HG03457 (cell line): ENCODE measurements at regions not wholly inside any gene's neighbourhood (a gene's known extent, or its start where the extent isn't known, plus 50 kb on each side); places are given as distances from the start of the nearest gene placed in this dataset.
"Not testable (repeated sequence)": the region's sequence is repeated elsewhere in the genome, so short reads cannot be mapped to it uniquely, and the experiment has no call there.

Experiments
- ATAC-seq: cut with Tn5 transposase; IDR thresholded peaks from one replicate; pipeline ENCODE4 v1.9.1; 2021; ENCODE audit warnings: moderate number of reproducible peaks; ENCODE audit not compliant: unreplicated experiment

- ATAC-seq: no peak
Observed at GRCh38 chr10:29733323-29733722, 98.6 kb upstream of the SVIL start.

- ATAC-seq: no peak
Observed at GRCh38 chr10:29732918-29733317, 98.1 kb upstream of the SVIL start.

DNA sequence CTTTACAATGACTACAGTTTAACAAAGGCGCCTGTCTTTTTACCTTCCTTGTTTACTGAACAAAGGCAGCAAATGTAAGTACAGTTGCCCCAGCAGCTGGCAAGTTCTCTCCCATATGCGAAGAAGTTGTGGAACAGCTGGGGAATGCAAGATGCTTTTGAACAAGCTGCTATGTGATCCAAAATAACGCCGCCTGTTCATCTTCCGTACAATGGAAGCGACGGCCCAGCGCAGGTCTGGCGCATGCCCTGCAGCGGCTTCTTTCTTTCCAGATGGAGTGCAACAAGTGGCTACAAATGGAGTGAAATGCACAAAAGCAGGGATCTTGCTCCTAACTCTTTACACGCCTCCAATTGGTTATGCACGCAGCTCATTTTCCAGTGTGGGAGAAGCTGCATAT is 97.0 kb upstream of the SVIL start:
- ATAC-seq: no peak

- no peak for ATAC-seq
Observed at GRCh38 chr10:29730969-29731368, 96.2 kb upstream of the SVIL start.

DNA sequence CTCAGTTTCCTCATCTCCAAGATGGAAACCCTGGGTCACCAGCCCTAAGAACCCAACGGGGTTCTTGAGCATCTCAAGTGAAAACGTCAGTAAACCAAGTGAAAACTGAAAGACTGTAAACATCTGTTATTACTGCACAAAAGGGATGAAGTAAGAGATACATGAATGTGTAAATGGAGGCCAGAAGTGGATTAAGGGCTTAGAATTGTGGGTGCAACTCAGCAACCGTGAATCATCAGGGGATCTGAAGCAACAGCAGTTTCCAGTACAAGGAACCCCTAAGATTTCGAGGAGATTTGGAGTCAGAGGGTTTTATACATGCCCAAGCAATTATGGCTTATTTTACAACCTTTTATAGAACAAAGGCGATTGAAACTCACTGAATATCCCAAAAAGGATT is 95.7 kb upstream of the SVIL start:
- ATAC-seq: no peak

DNA sequence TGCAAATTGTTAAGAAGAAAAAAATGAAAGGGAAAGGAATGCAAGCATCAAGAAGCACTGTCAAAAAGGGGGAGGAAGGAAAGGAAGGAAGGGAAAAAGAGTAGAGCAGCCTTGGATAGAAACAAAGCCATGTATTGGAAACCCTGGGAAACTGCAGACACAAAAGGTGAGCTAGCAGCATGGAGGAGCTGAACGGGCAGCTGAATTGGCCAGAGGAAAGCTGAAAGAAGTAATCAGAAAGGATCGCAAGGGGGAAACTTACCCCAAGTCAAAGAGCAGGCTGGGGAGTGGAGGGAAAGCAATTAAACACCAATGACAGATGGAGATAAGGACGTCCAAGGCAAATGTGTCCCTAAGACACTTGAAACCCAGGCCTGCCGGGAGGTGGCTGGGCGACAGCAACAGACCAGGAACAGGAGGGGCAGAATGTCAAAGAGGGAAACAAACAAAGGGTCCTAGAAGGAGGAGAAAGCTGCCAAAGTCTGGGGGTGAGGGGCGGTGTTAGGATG is 93.8 kb upstream of the SVIL start:
- no peak for ATAC-seq

- not testable (repeated sequence) for ATAC-seq
Observed at GRCh38 chr10:29725927-29726326, 91.2 kb upstream of the SVIL start.

DNA sequence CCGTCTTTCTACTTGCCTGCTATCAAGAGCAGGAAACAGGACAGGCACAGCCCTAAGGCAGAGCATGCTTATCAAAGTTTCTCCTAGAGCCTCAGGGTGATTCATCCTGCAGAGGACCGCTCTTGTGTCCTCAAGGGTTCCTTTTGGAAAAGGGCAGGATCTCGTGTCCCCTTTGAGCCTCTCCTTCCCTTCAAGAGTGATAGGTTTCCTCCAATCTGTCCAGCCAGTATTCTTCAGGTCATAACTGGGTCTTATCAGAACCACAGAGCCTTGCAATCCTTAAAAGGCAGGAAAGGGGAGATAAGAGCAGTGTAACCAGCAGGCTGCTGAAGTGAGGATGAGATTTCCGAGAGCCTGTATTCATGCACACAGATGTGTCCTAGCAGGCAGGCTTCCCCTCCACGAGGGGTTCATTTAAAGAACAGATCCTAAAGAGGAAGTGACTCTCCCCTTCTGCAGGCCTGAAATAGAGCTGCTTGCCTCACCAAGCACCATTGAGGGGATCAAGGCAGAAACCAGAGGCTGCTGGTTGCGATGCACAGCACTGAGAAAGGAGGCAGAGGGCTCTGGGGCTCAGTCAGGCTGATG is 90.5 kb upstream of the SVIL start:
- ATAC-seq: no peak

DNA sequence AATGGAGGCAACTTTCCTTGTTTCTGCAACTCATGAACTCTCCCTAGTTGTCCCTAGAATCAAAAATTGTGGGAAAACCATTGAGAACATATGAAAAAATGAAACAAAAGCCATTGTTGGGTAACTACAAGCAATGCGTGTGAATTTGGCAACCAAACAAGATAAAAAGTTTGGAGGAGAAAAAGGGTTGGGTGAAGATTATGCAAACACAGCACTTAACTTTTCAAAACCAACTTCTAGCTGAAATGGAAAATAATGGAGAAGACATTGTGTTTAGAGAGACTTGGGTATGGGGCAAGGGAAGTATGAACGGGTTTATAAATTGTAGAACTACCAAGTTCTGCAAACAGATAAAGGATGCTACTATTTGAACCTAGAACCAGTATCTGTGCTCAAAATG is 89.0 kb upstream of the SVIL start:
- ATAC-seq: no peak

- ATAC-seq: no peak
Observed at GRCh38 chr10:29722777-29723176, 88.0 kb upstream of the SVIL start.

GRCh38 chr10:29720149-29720548 is 85.4 kb upstream of the SVIL start:
- ATAC-seq: no peak

- no peak for ATAC-seq
Observed at GRCh38 chr10:29719281-29719675, 84.5 kb upstream of the SVIL start.

DNA sequence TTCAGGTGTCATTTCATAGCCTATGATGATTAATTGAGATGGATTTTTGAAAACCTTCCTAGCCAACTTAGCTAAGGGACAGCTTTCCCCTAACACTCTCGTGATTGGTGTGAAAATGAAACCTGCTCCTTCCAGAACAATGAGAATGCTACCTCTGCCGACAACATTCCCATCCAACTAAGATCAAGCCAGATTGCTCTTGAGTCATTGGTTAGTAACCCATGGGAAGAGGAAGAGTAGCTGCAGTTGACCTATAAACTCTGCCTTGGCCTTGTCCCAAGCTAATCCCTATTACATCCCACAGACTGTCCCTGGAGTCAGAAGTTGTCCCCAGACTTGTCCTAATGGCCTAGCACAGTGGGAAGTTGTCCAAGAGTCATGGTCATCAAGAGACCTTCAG is 80.5 kb upstream of the SVIL start:
- ATAC-seq: no peak

- no peak for ATAC-seq
Observed at GRCh38 chr10:29714096-29714874, 79.5 kb upstream of the SVIL start.

- no peak for ATAC-seq
Observed at GRCh38 chr10:29713450-29713849, 78.7 kb upstream of the SVIL start.

GRCh38 chr10:29712108-29712507 is 77.3 kb upstream of the SVIL start:
- ATAC-seq: no peak

- no peak for ATAC-seq
Observed at GRCh38 chr10:29710128-29710527, 75.4 kb upstream of the SVIL start.

GRCh38 chr10:29709484-29710002 is 74.8 kb upstream of the SVIL start:
- no peak for ATAC-seq

DNA sequence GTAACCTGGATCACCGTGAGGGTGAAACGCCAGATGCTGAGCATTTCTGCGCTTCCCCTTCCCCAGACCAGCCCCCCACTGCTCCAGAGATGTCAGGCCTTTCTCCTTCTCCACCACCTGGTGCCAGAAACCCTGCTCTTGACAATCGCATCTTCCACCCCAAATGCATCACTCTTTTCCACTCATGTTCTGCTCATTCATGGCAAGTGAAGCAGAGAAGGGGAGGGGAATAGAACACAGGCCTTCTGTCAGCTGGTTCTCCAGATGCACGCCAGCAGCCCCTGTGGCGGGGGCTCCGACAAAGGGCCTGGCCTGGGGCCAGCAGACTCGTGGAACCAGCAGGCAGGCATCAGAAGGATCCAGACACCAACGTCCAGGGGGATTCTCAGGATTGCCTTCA is 68.5 kb upstream of the SVIL start:
- no peak for ATAC-seq

- no peak for ATAC-seq
Observed at GRCh38 chr10:29702273-29703164, 67.7 kb upstream of the SVIL start.

DNA sequence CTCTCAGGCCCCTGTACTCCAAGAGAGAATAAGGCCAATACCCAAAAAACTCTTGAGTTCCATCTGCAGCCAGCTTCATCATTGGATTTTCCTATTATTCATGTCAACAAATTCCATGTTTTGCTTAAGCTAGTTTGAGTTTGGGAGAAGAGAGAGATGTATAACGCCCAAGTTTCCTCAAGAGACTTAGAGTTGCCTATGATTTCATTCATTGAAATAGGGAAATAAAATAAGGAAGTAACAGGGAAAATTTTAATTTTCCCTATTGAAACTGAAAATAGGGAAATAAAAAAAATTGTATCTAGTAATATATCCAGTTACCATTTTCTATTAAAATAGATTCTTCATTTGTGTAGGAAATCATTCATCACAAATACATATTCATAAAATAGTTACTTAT is 66.5 kb upstream of the SVIL start:
- no peak for ATAC-seq
